ENCODE measurements at regions not wholly inside any gene's neighbourhood (a gene's known extent, or its start where the extent isn't known, plus 50 kb on each side); places are given as distances from the start of the nearest gene placed in this dataset.

DNA sequence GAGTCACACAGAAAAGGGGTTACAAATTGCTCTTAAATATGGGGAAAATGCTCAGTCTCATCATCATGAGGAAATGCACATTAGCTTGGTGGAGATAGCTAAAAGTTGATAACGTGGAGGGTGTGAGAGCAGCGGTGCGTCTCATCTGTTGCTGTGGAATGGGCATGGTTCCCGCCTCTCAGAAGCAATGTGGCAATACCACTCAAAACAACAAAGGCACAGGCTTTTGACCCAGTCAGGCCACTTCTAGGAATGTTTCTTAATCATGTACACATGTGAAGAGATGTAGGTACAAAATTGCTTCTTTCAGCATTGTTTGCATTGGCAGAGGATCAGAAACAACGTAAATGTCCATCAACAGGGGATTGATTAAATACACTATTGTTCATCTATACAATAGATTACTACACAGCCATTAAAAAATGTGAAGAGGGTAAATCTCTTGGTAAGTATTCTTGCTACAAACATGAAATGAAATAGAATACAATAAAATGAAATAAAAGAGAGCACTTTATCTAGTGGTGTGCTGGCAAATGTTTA, 212.6 kb upstream of the MSX2 start:
- no peak overlapping the region for H3K4me2 ChIP-seq (ENCODE audit: insufficient read depth in 1 of 2, low read depth in 2 of 2, low read length in 2 of 2)
- no peak overlapping the region for H3K4me3 ChIP-seq (ENCODE audit: extremely low read depth in 1 of 4, insufficient read depth in 2 of 4, low read depth in 3 of 4, low read length in 4 of 4)
- DNase-seq (ENCODE audit: low read depth in 1 of 2, low spot score in 2 of 2), result no peak
- H2AK5ac ChIP-seq (ENCODE audit: low read depth, low read length), result no peak overlapping the region
- no peaks in the 10 kb centered on the region for H3K9me3 ChIP-seq (ENCODE audit: insufficient read depth in 2 of 2, low read depth in 1 of 2, low read length in 1 of 2)
- H3K79me2 ChIP-seq (ENCODE audit: control insufficient read depth in 1 of 2, insufficient read depth in 2 of 2, low read length in 2 of 2), result no peaks in the 10 kb centered on the region
- no peak overlapping the region for H3K4ac ChIP-seq (replicated peaks; ENCODE audit: insufficient read length, low read depth, low read length)
- H3K79me1 ChIP-seq (ENCODE audit: low read depth, low read length), result no peaks in the 10 kb centered on the region
- H3K4me1 ChIP-seq (replicated peaks in 1 of 4; ENCODE audit: control insufficient read depth in 3 of 4, insufficient read depth in 4 of 4, low read length in 3 of 4), result no peaks in the 10 kb centered on the region
- no peak for FAIRE-seq
- H3K23ac ChIP-seq (ENCODE audit: insufficient read length), result no peak overlapping the region
- H3K27me3 ChIP-seq (replicated peaks in 1 of 4; ENCODE audit: control insufficient read depth in 3 of 4, extremely low read depth in 1 of 4, insufficient read depth in 3 of 4, low read length in 3 of 4), result no peaks in the 10 kb centered on the region
- H2BK5ac ChIP-seq (ENCODE audit: low read depth, low read length), result no peak overlapping the region
- ChIA-PET CTCF (ENCODE audit: partially characterized antibody) (interaction anchor here (0.9 kb wide), 1 partner anchor 49 kb away, joined by 3 read pairs; no protein-coding TSS in a partner anchor), POLR2A (ENCODE audit: partially characterized antibody) (no interaction called here)
- H3K56ac ChIP-seq (replicated peaks; ENCODE audit: insufficient read length, low read depth, low read length), result no peak overlapping the region
- TF ChIP-seq TCF12 (IDR thresholded peaks at IDR 0.05; ENCODE audit: low read depth, low read length) (no peak), RNF2 (IDR thresholded peaks at IDR 0.05; ENCODE audit: borderline replicate concordance, low read depth, low read length, missing control alignments, poor library complexity, severe bottlenecking) (no peak), CBX8 (IDR thresholded peaks at IDR 0.05; ENCODE audit: borderline replicate concordance, low read depth, low read length) (no peak), RBBP5 (IDR thresholded peaks at IDR 0.05; ENCODE audit: borderline replicate concordance, low read depth, low read length) (no peak), ASH2L (IDR thresholded peaks at IDR 0.05; ENCODE audit: low read length) (no peak), ZNF274 (IDR thresholded peaks at IDR 0.05; ENCODE audit: borderline replicate concordance, extremely low read depth, low read length) (no peak), KDM4A (IDR thresholded peaks at IDR 0.05; ENCODE audit: low read depth, low read length, severe bottlenecking) (no peak), SP2 (IDR thresholded peaks at IDR 0.05; ENCODE audit: low read length) (no peak), PHF8 (conservative IDR thresholded peaks at IDR 0.05; ENCODE audit: low read depth, low read length) (no peak), BRCA1 (IDR thresholded peaks at IDR 0.05; ENCODE audit: low read depth, low read length) (no peak)
- TF ChIP-seq, protein P1, sequence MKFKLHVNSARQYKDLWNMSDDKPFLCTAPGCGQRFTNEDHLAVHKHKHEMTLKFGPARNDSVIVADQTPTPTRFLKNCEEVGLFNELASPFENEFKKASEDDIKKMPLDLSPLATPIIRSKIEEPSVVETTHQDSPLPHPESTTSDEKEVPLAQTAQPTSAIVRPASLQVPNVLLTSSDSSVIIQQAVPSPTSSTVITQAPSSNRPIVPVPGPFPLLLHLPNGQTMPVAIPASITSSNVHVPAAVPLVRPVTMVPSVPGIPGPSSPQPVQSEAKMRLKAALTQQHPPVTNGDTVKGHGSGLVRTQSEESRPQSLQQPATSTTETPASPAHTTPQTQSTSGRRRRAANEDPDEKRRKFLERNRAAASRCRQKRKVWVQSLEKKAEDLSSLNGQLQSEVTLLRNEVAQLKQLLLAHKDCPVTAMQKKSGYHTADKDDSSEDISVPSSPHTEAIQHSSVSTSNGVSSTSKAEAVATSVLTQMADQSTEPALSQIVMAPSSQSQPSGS (IDR thresholded peaks at IDR 0.05; ENCODE audit: low read length), result no peak
- no peak overlapping the region for H2BK120ac ChIP-seq (replicated peaks; ENCODE audit: low read depth, low read length)
- no peak overlapping the region for H4K5ac ChIP-seq (ENCODE audit: insufficient read length, low read depth, low read length)
- H3K27ac ChIP-seq (ENCODE audit: low read depth, low read length), result no peak overlapping the region
- H3K36me3 ChIP-seq (ENCODE audit: control insufficient read depth in 2 of 4, insufficient read depth in 4 of 4, low read length in 3 of 4), result no peaks in the 10 kb centered on the region
- H3K14ac ChIP-seq (ENCODE audit: insufficient read length), result no peak overlapping the region
- H3K9ac ChIP-seq (replicated peaks in 1 of 4; ENCODE audit: extremely low read depth in 1 of 4, low read depth in 3 of 4, low read length in 3 of 4), result no peak overlapping the region
- no peak overlapping the region for H4K8ac ChIP-seq (ENCODE audit: extremely low read depth, insufficient read depth, low read length)
- H3K18ac ChIP-seq (ENCODE audit: extremely low read depth, low read length), result no peak overlapping the region
- 97% methylated on average over 5 of the region's 5 CpGs; no CpG with 5 or more reads in 1 of the 2 experiments for WGBS, 2 experiments (ENCODE audit: extremely low coverage in 1 of 2, insufficient coverage in 1 of 2, insufficient read length in 1 of 2, insufficient replicate concordance in 2 of 2, low coverage in 1 of 2, low lambda C conversion rate in 2 of 2, missing lambda C conversion rate in 1 of 2)
- no peak overlapping the region for H2AFZ ChIP-seq (ENCODE audit: low read length)
- H4K91ac ChIP-seq (replicated peaks; ENCODE audit: insufficient read length, low read length), result no peak overlapping the region
- no peak overlapping the region for H2BK20ac ChIP-seq (ENCODE audit: low read length)
- no peak overlapping the region for H2BK15ac ChIP-seq (ENCODE audit: low read length)
- no peak overlapping the region for H2BK12ac ChIP-seq (ENCODE audit: low read depth, low read length)
- H3K23me2 ChIP-seq (ENCODE audit: low read depth, low read length), result no peaks in the 10 kb centered on the region
- no peaks in the 10 kb centered on the region for H4K20me1 ChIP-seq (replicated peaks in 1 of 2; ENCODE audit: control insufficient read depth in 1 of 2, insufficient read depth in 2 of 2, low read length in 2 of 2)
